Liver (tissue), 8 donors: ENCODE measurements at regions not wholly inside any gene's neighbourhood (a gene's known extent, or its start where the extent isn't known, plus 50 kb on each side); places are given as distances from the start of the nearest gene placed in this dataset.

Experiments
- DNase-seq: peaks from one replicate; pipeline ENCODE4 v3.0.0-alpha.2; 2017; ENCODE audit warnings: low spot score
- H3K27ac ChIP-seq, 2 donors: one replicate each; pipeline ENCODE4 v1.7.0; 2013; ENCODE audit warnings: inconsistent platforms in 2 of 2, low read length in 2 of 2, control low read depth in 1 of 2, low read depth in 1 of 2, mild to moderate bottlenecking in 1 of 2
- H3K27me3 ChIP-seq, 4 donors: one replicate each; pipeline versions ENCODE4 v1.6.1 to v1.7.0; 2013; ENCODE audit warnings: low read length in 3 of 4, inconsistent platforms in 1 of 4, mild to moderate bottlenecking in 1 of 4, moderate library complexity in 1 of 4; ENCODE audit not compliant: control insufficient read depth in 4 of 4, insufficient read depth in 4 of 4
- H3K36me3 ChIP-seq, 4 donors: one replicate each; pipeline versions ENCODE4 v1.6.1 to v1.7.0; 2013; ENCODE audit warnings: low read length in 3 of 4, mild to moderate bottlenecking in 3 of 4, low read depth in 1 of 4, moderate library complexity in 1 of 4; ENCODE audit not compliant: control insufficient read depth in 4 of 4, insufficient read depth in 3 of 4
- H3K4me1 ChIP-seq, 4 donors: one replicate each; pipeline versions ENCODE4 v1.6.1 to v1.7.0; 2013; ENCODE audit warnings: low read length in 3 of 4, mild to moderate bottlenecking in 3 of 4, moderate library complexity in 1 of 4; ENCODE audit not compliant: control insufficient read depth in 4 of 4, insufficient read depth in 4 of 4
- H3K4me3 ChIP-seq, 3 donors: one replicate each; pipeline versions ENCODE4 v1.6.1 to v1.7.0; 2013; ENCODE audit warnings: low read length in 3 of 3, control low read depth in 1 of 3, low read depth in 1 of 3, mild to moderate bottlenecking in 1 of 3
- H3K9ac ChIP-seq, 2 donors: one replicate each; pipeline ENCODE4 v1.7.0; 2013; ENCODE audit warnings: low read length in 2 of 2, mild to moderate bottlenecking in 2 of 2, moderate library complexity in 2 of 2, control low read depth in 1 of 2, low read depth in 1 of 2
- H3K9me3 ChIP-seq, 4 donors: one replicate each; pipeline versions ENCODE4 v1.6.1 to v1.7.0; 2013; ENCODE audit warnings: low read length in 3 of 4; ENCODE audit not compliant: control insufficient read depth in 4 of 4
- EGR1 ChIP-seq, 2 donors: IDR thresholded peaks; 2 replicates each; pipeline ENCODE4 v1.6.1; 2016 to 2018; ENCODE audit warnings: antibody characterized with exemption in 2 of 2, low read depth in 2 of 2
- FOXA1 ChIP-seq: IDR thresholded peaks from 2 replicates; pipeline ENCODE4 v1.6.1; 2016; ENCODE audit warnings: antibody characterized with exemption
- FOXA2 ChIP-seq: IDR thresholded peaks from 2 replicates; pipeline ENCODE4 v1.6.1; 2016; ENCODE audit warnings: antibody characterized with exemption
- GABPA ChIP-seq, 2 donors: IDR thresholded peaks in 1 of 2; conservative IDR thresholded peaks in 1 of 2; 2 replicates each; pipeline ENCODE4 v1.6.1; 2016; ENCODE audit warnings: antibody characterized with exemption in 2 of 2, mild to moderate bottlenecking in 1 of 2, moderate library complexity in 1 of 2
- HNF4A ChIP-seq, 2 donors: conservative IDR thresholded peaks; 2 replicates each; pipeline ENCODE4 v1.6.1; 2016; ENCODE audit warnings: antibody characterized with exemption in 2 of 2, mild to moderate bottlenecking in 2 of 2
- HNF4G ChIP-seq: IDR thresholded peaks from 2 replicates; pipeline ENCODE4 v1.6.1; 2016; ENCODE audit warnings: antibody characterized with exemption
- JUND ChIP-seq, 2 donors: IDR thresholded peaks; 2 replicates each; pipeline ENCODE4 v1.6.1; 2016; ENCODE audit warnings: antibody characterized with exemption in 2 of 2
- RAD21 ChIP-seq, 2 donors: IDR thresholded peaks; 2 replicates each; pipeline ENCODE4 v1.6.1; 2016; ENCODE audit warnings: antibody characterized with exemption in 2 of 2, mild to moderate bottlenecking in 2 of 2
- REST ChIP-seq: IDR thresholded peaks from 2 replicates; pipeline ENCODE4 v1.6.1; 2016; ENCODE audit warnings: antibody characterized with exemption, mild to moderate bottlenecking
- RXRA ChIP-seq, 2 donors: IDR thresholded peaks; 2 replicates each; pipeline ENCODE4 v1.6.1; 2017 to 2018; ENCODE audit warnings: antibody characterized with exemption in 2 of 2, mild to moderate bottlenecking in 1 of 2
- SP1 ChIP-seq: IDR thresholded peaks from 2 replicates; pipeline ENCODE4 v1.6.1; 2018; ENCODE audit warnings: antibody characterized with exemption, mild to moderate bottlenecking
- WGBS: extraction: QIAGEN DNeasy Blood & Tissue Kit; methylation state at CpG from one replicate; pipeline ENCODE4 v1.1.7; 2013; 5-methylcytosine and 5-hydroxymethylcytosine counted together
- TF ChIP-seq, protein P1 (sequence below): fragments of 150-350 bp; IDR thresholded peaks from 2 replicates; pipeline ENCODE4 v1.5.1; 2017; ENCODE audit warnings: improper control_type of control experiment, low read depth, low read length; ENCODE audit not compliant: missing input control
- donor health status: healthy.
- donor health status: healthy.
- donor health status: healthy.
- donor health status: healthy.
- donor health status: healthy.

DNA sequence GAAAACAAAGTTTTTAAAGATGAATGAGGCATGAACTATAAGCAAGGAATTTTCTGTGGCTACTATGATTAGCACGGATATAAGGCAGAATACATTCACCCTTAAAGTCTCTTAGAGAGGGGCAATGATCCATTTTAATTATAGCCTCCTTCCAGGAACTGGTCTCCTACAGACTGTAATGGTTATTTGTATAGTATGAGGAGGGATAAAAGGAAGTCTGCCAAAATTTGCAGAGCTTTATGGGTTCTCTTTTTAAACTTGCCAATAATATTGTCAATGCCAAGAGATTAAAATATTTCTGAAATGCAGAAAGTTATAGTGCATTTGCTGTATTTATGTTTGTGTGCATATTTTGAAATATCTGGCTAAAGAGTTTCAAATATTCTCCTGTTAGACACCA is 271.4 kb upstream of the LUZP2 start (continued):
- no peak for TF ChIP-seq RXRA (IDR thresholded peaks at IDR 0.05)
- TF ChIP-seq RAD21 (IDR thresholded peaks at IDR 0.05), result no peak

DNA sequence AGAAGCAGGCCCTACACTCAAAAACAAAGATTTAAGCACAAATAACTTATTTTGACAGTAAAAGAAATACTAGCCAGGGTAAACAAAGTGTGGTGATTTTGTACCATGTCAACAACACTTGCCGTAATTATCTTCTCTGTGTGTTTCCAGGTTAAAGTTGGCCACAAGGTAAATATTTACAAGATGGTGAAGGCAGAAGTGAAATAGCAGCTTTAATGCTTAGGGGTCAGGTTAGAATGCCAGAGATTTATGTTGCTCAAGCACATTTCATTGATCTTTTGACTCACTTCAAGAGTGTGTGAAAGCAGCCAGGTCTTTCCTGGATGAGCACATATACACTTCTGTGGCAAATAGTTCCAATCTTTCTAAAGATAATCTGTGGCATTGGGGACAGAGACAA is 270.2 kb upstream of the LUZP2 start:
- Histone ChIP-seq H3K4me1 (no peaks in the 10 kb centered on the region), H3K4me3 (no peak overlapping the region), H3K27ac (no peak overlapping the region), H3K36me3 (no peaks in the 10 kb centered on the region), H3K27me3 (no peaks in the 10 kb centered on the region), H3K9me3 (no peaks in the 10 kb centered on the region), H3K9ac (no peak overlapping the region)
- TF ChIP-seq HNF4A (conservative IDR thresholded peaks at IDR 0.05) (peak in 1 of 2 donors; percentile 47), FOXA1 (peak; percentile 15), RXRA (IDR thresholded peaks at IDR 0.05) (peak in 1 of 2 donors; percentile 56), HNF4G (no peak), REST (no peak), FOXA2 (peak; percentile 63)
- DNase-seq, result no peak
- WGBS, result 22% methylated on average over 1 of the region's 1 CpG

GRCh38 chr11:24233041-24233440 is 263.8 kb upstream of the LUZP2 start:
- TF ChIP-seq SP1 (no peak), EGR1 (IDR thresholded peaks at IDR 0.05; ENCODE audit: low read depth in 2 of 2) (no peak)
- Histone ChIP-seq H3K27me3 (no peaks in the 10 kb centered on the region), H3K4me1 (no peaks in the 10 kb centered on the region), H3K27ac (no peak overlapping the region), H3K9ac (no peak overlapping the region), H3K9me3 (no peaks in the 10 kb centered on the region), H3K36me3 (no peaks in the 10 kb centered on the region), H3K4me3 (no peak overlapping the region)
- no peak for DNase-seq
- 93% methylated on average over 1 of the region's 1 CpG for whole genome bisulfite sequencing

- 66% methylated on average over 4 of the region's 4 CpGs for WGBS
- no peak overlapping the region for H3K27ac ChIP-seq
- no peaks in the 10 kb centered on the region for H3K4me1 ChIP-seq
- no peak overlapping the region for H3K4me3 ChIP-seq
- no peak for DNase-seq
- no peaks in the 10 kb centered on the region for H3K9me3 ChIP-seq
- no peaks in the 10 kb centered on the region for H3K27me3 ChIP-seq
- H3K9ac ChIP-seq, result no peak overlapping the region
- TF ChIP-seq JUND (IDR thresholded peaks at IDR 0.05) (no peak), GABPA (IDR thresholded peaks at IDR 0.05 in 1 of 2, conservative IDR thresholded peaks at IDR 0.05 in 1 of 2) (no peak), FOXA2 (no peak), RAD21 (IDR thresholded peaks at IDR 0.05) (peak in 1 of 2 donors; percentile 28)
- TF ChIP-seq, protein P1, sequence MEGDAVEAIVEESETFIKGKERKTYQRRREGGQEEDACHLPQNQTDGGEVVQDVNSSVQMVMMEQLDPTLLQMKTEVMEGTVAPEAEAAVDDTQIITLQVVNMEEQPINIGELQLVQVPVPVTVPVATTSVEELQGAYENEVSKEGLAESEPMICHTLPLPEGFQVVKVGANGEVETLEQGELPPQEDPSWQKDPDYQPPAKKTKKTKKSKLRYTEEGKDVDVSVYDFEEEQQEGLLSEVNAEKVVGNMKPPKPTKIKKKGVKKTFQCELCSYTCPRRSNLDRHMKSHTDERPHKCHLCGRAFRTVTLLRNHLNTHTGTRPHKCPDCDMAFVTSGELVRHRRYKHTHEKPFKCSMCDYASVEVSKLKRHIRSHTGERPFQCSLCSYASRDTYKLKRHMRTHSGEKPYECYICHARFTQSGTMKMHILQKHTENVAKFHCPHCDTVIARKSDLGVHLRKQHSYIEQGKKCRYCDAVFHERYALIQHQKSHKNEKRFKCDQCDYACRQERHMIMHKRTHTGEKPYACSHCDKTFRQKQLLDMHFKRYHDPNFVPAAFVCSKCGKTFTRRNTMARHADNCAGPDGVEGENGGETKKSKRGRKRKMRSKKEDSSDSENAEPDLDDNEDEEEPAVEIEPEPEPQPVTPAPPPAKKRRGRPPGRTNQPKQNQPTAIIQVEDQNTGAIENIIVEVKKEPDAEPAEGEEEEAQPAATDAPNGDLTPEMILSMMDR, result no peak
- no peaks in the 10 kb centered on the region for H3K36me3 ChIP-seq
Observed at GRCh38 chr11:24234822-24235508, 261.9 kb upstream of the LUZP2 start.
